ENCODE measurements at regions not wholly inside any gene's neighbourhood (a gene's known extent, or its start where the extent isn't known, plus 50 kb on each side); places are given as distances from the start of the nearest gene placed in this dataset.

- ATAC-seq (no peak), FAIRE-seq (peak; percentile 54), DNase-seq (ENCODE audit: low read depth, low spot score) (no peak)
- Histone ChIP-seq H3K4me3 (no peak overlapping the region), H3K79me2 (ENCODE audit: control insufficient read depth, insufficient read depth, low read length) (no peaks in the 10 kb centered on the region), H3K27ac (ENCODE audit: control insufficient read depth, insufficient read depth) (no peak overlapping the region), H3K4me2 (ENCODE audit: control insufficient read depth, insufficient read depth) (no peak overlapping the region), H3K9ac (ENCODE audit: control insufficient read depth, insufficient read depth, low read length) (no peak overlapping the region), H3K36me3 (ENCODE audit: control insufficient read depth in 2 of 2, insufficient read depth in 2 of 2, low read length in 1 of 2) (no peaks in the 10 kb centered on the region), H4K20me1 (ENCODE audit: control insufficient read depth, insufficient read depth) (no peaks in the 10 kb centered on the region), H3K27me3 (replicated peaks in 1 of 2; ENCODE audit: control insufficient read depth in 2 of 2, insufficient read depth in 2 of 2, low read length in 1 of 2) (no peaks in the 10 kb centered on the region; a peak in 1 of 4 replicates), H3K4me1 (ENCODE audit: control insufficient read depth, insufficient read depth, low read length) (no peaks in the 10 kb centered on the region), H3K9me3 (replicated peaks; ENCODE audit: control insufficient read depth, insufficient read depth, low read length) (no peaks in the 10 kb centered on the region; the same call in 2 of the 3 replicates), H2AFZ (ENCODE audit: control insufficient read depth, low read depth, low read length) (no peak overlapping the region)
- intact Hi-C loops (cut with micrococcal nuclease; ENCODE audit: unreplicated experiment) (no loop called here), in situ Hi-C loops (cut with MboI) (no loop called here)
- SMC1A ChIA-PET (ENCODE audit: uncharacterized antibody, unreplicated experiment) = no interaction called here
- POLR2A ChIA-PET = no interaction called here
- RAD21 ChIA-PET (ENCODE audit: unreplicated experiment) = no interaction called here
- CTCF ChIA-PET = no interaction called here
- TF ChIP-seq NFIC (IDR thresholded peaks at IDR 0.05; ENCODE audit: low read depth, low read length) = no peak
- TF ChIP-seq EED (IDR thresholded peaks at IDR 0.05; ENCODE audit: low read depth) = no peak
- WGBS (ENCODE audit: insufficient coverage, insufficient replicate concordance, low lambda C conversion rate, missing lambda C conversion rate) = 67% methylated on average over 6 of the region's 6 CpGs
- BruUV-seq (replicated peaks) = no TSS peak
Measured at GRCh38 chr13:39823063-39823713, 167.7 kb downstream of the COG6 start.

GRCh38 chr13:39825886-39826285, 170.4 kb downstream of the COG6 start:
- H3K79me2 ChIP-seq (ENCODE audit: control insufficient read depth, insufficient read depth, low read length) = no peaks in the 10 kb centered on the region
- FAIRE-seq (no peak), DNase-seq (ENCODE audit: low read depth, low spot score) (no peak), ATAC-seq (no peak)
- in situ Hi-C loops (cut with MboI) (no loop called here), intact Hi-C loops (cut with micrococcal nuclease; ENCODE audit: unreplicated experiment) (no loop called here)
- ChIA-PET CTCF (interaction anchor here (0.6 kb wide), 1 partner anchor 85 kb away, joined by 3 read pairs; no protein-coding TSS in a partner anchor), POLR2A (no interaction called here), SMC1A (ENCODE audit: uncharacterized antibody, unreplicated experiment) (interaction anchor here (0.6 kb wide), 1 partner anchor 117 kb away, joined by 5 read pairs; no protein-coding TSS in a partner anchor), RAD21 (ENCODE audit: unreplicated experiment) (no interaction called here)
- BruUV-seq (replicated peaks) = no TSS peak
- H3K36me3 ChIP-seq (ENCODE audit: control insufficient read depth in 2 of 2, insufficient read depth in 2 of 2, low read length in 1 of 2) = no peaks in the 10 kb centered on the region
- no peak overlapping the region for H3K4me2 ChIP-seq (ENCODE audit: control insufficient read depth, insufficient read depth)
- TF ChIP-seq CUX1 (IDR thresholded peaks at IDR 0.05; ENCODE audit: insufficient replicate concordance, low read depth, low read length) (no peak), MXI1 (IDR thresholded peaks at IDR 0.05; ENCODE audit: low read depth, low read length) (no peak), TCF12 (IDR thresholded peaks at IDR 0.05; ENCODE audit: low read depth, low read length) (no peak), ASH2L (IDR thresholded peaks at IDR 0.05; ENCODE audit: borderline replicate concordance, low read depth) (no peak), ESRRA (IDR thresholded peaks at IDR 0.05; ENCODE audit: low read length) (no peak), SREBF2 (IDR thresholded peaks at IDR 0.05; ENCODE audit: low read length) (no peak), HCFC1 (IDR thresholded peaks at IDR 0.05; ENCODE audit: low read length) (no peak), MEF2B (IDR thresholded peaks at IDR 0.05; ENCODE audit: partially characterized antibody, poor library complexity, severe bottlenecking) (no peak)
- TF ChIP-seq, protein P1, sequence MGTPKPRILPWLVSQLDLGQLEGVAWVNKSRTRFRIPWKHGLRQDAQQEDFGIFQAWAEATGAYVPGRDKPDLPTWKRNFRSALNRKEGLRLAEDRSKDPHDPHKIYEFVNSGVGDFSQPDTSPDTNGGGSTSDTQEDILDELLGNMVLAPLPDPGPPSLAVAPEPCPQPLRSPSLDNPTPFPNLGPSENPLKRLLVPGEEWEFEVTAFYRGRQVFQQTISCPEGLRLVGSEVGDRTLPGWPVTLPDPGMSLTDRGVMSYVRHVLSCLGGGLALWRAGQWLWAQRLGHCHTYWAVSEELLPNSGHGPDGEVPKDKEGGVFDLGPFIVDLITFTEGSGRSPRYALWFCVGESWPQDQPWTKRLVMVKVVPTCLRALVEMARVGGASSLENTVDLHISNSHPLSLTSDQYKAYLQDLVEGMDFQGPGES (IDR thresholded peaks at IDR 0.05) = no peak
- H4K20me1 ChIP-seq (ENCODE audit: control insufficient read depth, insufficient read depth) = no peaks in the 10 kb centered on the region
- H3K27ac ChIP-seq (ENCODE audit: control insufficient read depth, insufficient read depth) = no peak overlapping the region
- no peaks in the 10 kb centered on the region; a peak in 1 of 4 replicates for H3K27me3 ChIP-seq (replicated peaks in 1 of 2; ENCODE audit: control insufficient read depth in 2 of 2, insufficient read depth in 2 of 2, low read length in 1 of 2)
- H3K4me1 ChIP-seq (ENCODE audit: control insufficient read depth, insufficient read depth, low read length) = no peaks in the 10 kb centered on the region
- no peaks in the 10 kb centered on the region; the same call in 2 of the 3 replicates for H3K9me3 ChIP-seq (replicated peaks; ENCODE audit: control insufficient read depth, insufficient read depth, low read length)
- H2AFZ ChIP-seq (ENCODE audit: control insufficient read depth, low read depth, low read length) = no peak overlapping the region
- 64% methylated on average over 6 of the region's 6 CpGs for WGBS (ENCODE audit: insufficient coverage, insufficient replicate concordance, low lambda C conversion rate, missing lambda C conversion rate)
- H3K9ac ChIP-seq (ENCODE audit: control insufficient read depth, insufficient read depth, low read length) = no peak overlapping the region
- no peak overlapping the region for H3K4me3 ChIP-seq
